Smooth muscle cell (in vitro differentiated cells): ENCODE measurements at regions not wholly inside any gene's neighbourhood (a gene's known extent, or its start where the extent isn't known, plus 50 kb on each side); places are given as distances from the start of the nearest gene placed in this dataset.

Source experiments
- DNase-seq: peaks from one replicate; lab custom pipeline; 2025; ENCODE audit not compliant: unreplicated experiment; lab: John Stamatoyannopoulos, UW
- H2AFZ ChIP-seq: fragments of 200-600 bp; sonication (generic); 2 replicates; pipeline ENCODE4 v1.6.0; 2016; ENCODE audit warnings: antibody characterized with exemption, low read depth, mild to moderate bottlenecking
- H3F3A ChIP-seq: fragments of 200-600 bp; sonication (generic); 2 replicates; pipeline ENCODE4 v1.6.0; 2017; ENCODE audit warnings: antibody characterized with exemption, low read depth
- H3K27ac ChIP-seq: fragments of 200-600 bp; sonication (generic); 2 replicates; pipeline ENCODE4 v1.5.1; 2016; ENCODE audit warnings: low read depth, mild to moderate bottlenecking
- H3K27me3 ChIP-seq: fragments of 200-600 bp; sonication (generic); 2 replicates; pipeline ENCODE4 v1.6.1; 2016; ENCODE audit warnings: low read depth, mild to moderate bottlenecking
- H3K36me3 ChIP-seq: fragments of 200-600 bp; sonication (generic); 2 replicates; pipeline ENCODE4 v1.5.1; 2016; ENCODE audit warnings: low read depth
- H3K4me1 ChIP-seq: fragments of 200-600 bp; sonication (generic); 2 replicates; pipeline ENCODE4 v1.5.1; 2016; ENCODE audit warnings: low read depth
- H3K4me2 ChIP-seq: fragments of 200-600 bp; sonication (generic); 2 replicates; pipeline ENCODE4 v1.6.0; 2016; ENCODE audit warnings: mild to moderate bottlenecking
- H3K4me3 ChIP-seq: fragments of 200-600 bp; sonication (generic); 2 replicates; pipeline ENCODE4 v1.5.1; 2016; ENCODE audit warnings: mild to moderate bottlenecking
- H3K79me2 ChIP-seq: fragments of 200-600 bp; sonication (generic); 2 replicates; pipeline ENCODE4 v1.6.0; 2016; ENCODE audit warnings: low read depth, mild to moderate bottlenecking
- H3K9ac ChIP-seq: fragments of 200-600 bp; sonication (generic); 2 replicates; pipeline ENCODE4 v1.6.0; 2016; ENCODE audit warnings: low read depth
- H3K9me3 ChIP-seq: fragments of 200-600 bp; sonication (generic); replicated peaks from 2 replicates; pipeline ENCODE4 v1.5.1; 2016; ENCODE audit warnings: low read depth
- H4K20me1 ChIP-seq: fragments of 200-600 bp; sonication (generic); 2 replicates; pipeline ENCODE4 v1.6.0; 2016; ENCODE audit warnings: low read depth
- CTCF ChIP-seq: fragments of 200-600 bp; sonication (generic); IDR thresholded peaks from 2 replicates; pipeline ENCODE4 v1.5.1; 2017; ENCODE audit warnings: borderline replicate concordance, mild to moderate bottlenecking, antibody characterized with exemption; ENCODE audit not compliant: insufficient read depth, poor library complexity, severe bottlenecking
- WGBS: methylation state at CpG from one replicate; pipeline ENCODE4 v1.1.7; 2016; ENCODE audit warnings: low lambda C conversion rate; 5-methylcytosine and 5-hydroxymethylcytosine counted together

GRCh38 chr3:83715307-83715706 lies 1243.5 kb upstream of the CADM2 start:
- no peaks in the 10 kb centered on the region for H3K27me3 ChIP-seq

GRCh38 chr3:83729576-83729975 lies 1229.2 kb upstream of the CADM2 start:
- DNase-seq, result no peak
- Histone ChIP-seq H3K4me3 (no peak overlapping the region), H3K36me3 (no peaks in the 10 kb centered on the region), H4K20me1 (no peaks in the 10 kb centered on the region), H2AFZ (no peak overlapping the region), H3K27me3 (no peaks in the 10 kb centered on the region), H3K9ac (no peak overlapping the region), H3K4me1 (no peaks in the 10 kb centered on the region), H3F3A (no peaks in the 10 kb centered on the region), H3K9me3 (no peaks in the 10 kb centered on the region), H3K27ac (no peak overlapping the region), H3K4me2 (no peak overlapping the region), H3K79me2 (no peaks in the 10 kb centered on the region)
- no peak for TF ChIP-seq CTCF
- WGBS, result 84% methylated on average over 1 of the region's 1 CpG

More at GRCh38 chr3:83715307-83715706, 1243.5 kb upstream of the CADM2 start:
- Histone ChIP-seq H3K9me3 (no peaks in the 10 kb centered on the region), H3K4me1 (no peaks in the 10 kb centered on the region), H3K4me3 (no peak overlapping the region), H3K79me2 (no peaks in the 10 kb centered on the region), H3F3A (no peaks in the 10 kb centered on the region), H4K20me1 (no peaks in the 10 kb centered on the region), H3K27ac (no peak overlapping the region), H3K36me3 (no peaks in the 10 kb centered on the region), H3K9ac (no peak overlapping the region), H3K4me2 (no peak overlapping the region), H2AFZ (no peak overlapping the region)
- WGBS, result 70% methylated on average over 5 of the region's 5 CpGs
- no peak for TF ChIP-seq CTCF
- DNase-seq, result no peak

- no peak for DNase-seq
- Histone ChIP-seq H3K27ac (no peak overlapping the region), H4K20me1 (no peaks in the 10 kb centered on the region), H3K4me3 (no peak overlapping the region), H3K9me3 (no peaks in the 10 kb centered on the region), H3F3A (no peaks in the 10 kb centered on the region), H3K4me2 (no peak overlapping the region), H3K36me3 (no peaks in the 10 kb centered on the region), H3K27me3 (no peaks in the 10 kb centered on the region), H2AFZ (no peak overlapping the region), H3K4me1 (no peaks in the 10 kb centered on the region), H3K9ac (no peak overlapping the region), H3K79me2 (no peaks in the 10 kb centered on the region)
- TF ChIP-seq CTCF, result no peak
- 91% methylated on average over 4 of the region's 4 CpGs for WGBS
Measured at GRCh38 chr3:83734656-83735055, 1224.1 kb upstream of the CADM2 start.

- H3F3A ChIP-seq, result no peaks in the 10 kb centered on the region
- H2AFZ ChIP-seq, result no peak overlapping the region
- no peak overlapping the region for H3K9ac ChIP-seq
- no peaks in the 10 kb centered on the region for H3K79me2 ChIP-seq
- DNase-seq, result no peak
- no peaks in the 10 kb centered on the region for H3K36me3 ChIP-seq
- no peaks in the 10 kb centered on the region for H4K20me1 ChIP-seq
- no peak for TF ChIP-seq CTCF
- H3K4me3 ChIP-seq, result no peak overlapping the region
- H3K27me3 ChIP-seq, result no peaks in the 10 kb centered on the region
- H3K27ac ChIP-seq, result no peak overlapping the region
- 82% methylated on average over 4 of the region's 4 CpGs for WGBS
- H3K4me1 ChIP-seq, result no peaks in the 10 kb centered on the region
- H3K4me2 ChIP-seq, result no peak overlapping the region
- no peaks in the 10 kb centered on the region for H3K9me3 ChIP-seq
Measured at GRCh38 chr3:83738202-83738601, 1220.6 kb upstream of the CADM2 start.
